ENCODE measurements at regions not wholly inside any gene's neighbourhood (a gene's known extent, or its start where the extent isn't known, plus 50 kb on each side); places are given as distances from the start of the nearest gene placed in this dataset.

DNA sequence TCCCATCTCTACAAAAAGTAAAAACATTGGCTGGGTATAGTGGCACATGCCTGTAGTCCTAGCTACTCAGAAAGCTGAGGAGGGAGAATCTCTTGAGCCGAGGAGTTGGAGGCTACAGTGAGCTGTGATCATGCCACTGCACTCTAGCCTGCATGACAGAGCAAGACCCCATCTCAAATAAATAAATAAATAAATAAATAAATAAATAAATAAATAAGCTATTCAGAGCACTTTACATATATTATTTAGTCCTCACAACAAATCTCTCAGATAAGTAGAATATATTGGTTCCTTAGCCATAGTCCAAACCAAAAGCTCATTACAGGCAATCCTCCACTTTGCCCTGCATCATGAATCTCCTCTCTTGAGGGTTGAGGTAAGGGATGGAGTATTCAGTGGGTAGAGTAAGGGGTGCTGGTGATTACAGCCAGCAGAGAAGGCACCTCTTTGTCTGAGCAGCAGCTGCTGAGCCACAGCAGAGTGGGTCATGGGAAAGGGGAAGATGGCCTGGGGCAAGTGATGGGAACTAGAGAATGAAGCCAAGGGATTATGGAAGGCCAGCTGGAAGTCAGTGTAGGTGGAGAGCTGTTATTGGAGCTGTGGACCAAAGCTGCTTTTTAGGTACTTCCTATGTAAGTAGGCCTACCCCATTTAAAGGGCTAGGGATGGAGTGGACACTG, 115.5 kb upstream of the ZNF644 start:
- Histone ChIP-seq H3K9me3 (no peaks in the 10 kb centered on the region), H3K27ac (no peak overlapping the region), H3K27me3 (no peaks in the 10 kb centered on the region), H3K4me3 (no peak overlapping the region), H3K36me3 (no peaks in the 10 kb centered on the region), H3K4me1 (no peaks in the 10 kb centered on the region)
- TF ChIP-seq, protein P1, sequence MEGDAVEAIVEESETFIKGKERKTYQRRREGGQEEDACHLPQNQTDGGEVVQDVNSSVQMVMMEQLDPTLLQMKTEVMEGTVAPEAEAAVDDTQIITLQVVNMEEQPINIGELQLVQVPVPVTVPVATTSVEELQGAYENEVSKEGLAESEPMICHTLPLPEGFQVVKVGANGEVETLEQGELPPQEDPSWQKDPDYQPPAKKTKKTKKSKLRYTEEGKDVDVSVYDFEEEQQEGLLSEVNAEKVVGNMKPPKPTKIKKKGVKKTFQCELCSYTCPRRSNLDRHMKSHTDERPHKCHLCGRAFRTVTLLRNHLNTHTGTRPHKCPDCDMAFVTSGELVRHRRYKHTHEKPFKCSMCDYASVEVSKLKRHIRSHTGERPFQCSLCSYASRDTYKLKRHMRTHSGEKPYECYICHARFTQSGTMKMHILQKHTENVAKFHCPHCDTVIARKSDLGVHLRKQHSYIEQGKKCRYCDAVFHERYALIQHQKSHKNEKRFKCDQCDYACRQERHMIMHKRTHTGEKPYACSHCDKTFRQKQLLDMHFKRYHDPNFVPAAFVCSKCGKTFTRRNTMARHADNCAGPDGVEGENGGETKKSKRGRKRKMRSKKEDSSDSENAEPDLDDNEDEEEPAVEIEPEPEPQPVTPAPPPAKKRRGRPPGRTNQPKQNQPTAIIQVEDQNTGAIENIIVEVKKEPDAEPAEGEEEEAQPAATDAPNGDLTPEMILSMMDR (IDR thresholded peaks at IDR 0.05) = no peak
- TF ChIP-seq EP300 (IDR thresholded peaks at IDR 0.05) (no peak), POLR2A (IDR thresholded peaks at IDR 0.05) (no peak)
- 95 to 100% methylated on average over 1 of the region's 1 CpG for WGBS, 2 donors
- no peak for DNase-seq (ENCODE audit: low spot score in 2 of 2)

DNA sequence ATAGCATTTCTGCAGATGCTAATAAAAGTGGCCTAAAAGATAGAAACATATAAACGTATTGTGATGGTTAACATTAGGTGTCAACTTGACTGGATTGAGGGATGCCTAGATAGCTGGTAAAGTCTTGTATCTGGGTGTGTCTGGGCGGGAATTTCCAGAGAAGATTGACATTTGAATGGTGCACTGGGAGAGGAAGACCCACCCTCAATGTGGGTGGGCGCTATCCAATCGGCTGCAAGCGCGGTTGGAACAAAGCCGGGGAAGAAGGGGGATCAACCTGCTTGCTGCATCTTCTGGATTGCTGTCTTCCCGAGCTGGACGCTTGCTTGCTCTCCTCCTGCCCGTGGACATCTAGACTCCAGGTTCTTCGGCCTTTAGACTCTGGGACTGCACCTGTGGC, 114.0 kb upstream of the ZNF644 start:
- H3K27me3 ChIP-seq = no peaks in the 10 kb centered on the region
- no peak for TF ChIP-seq EP300 (IDR thresholded peaks at IDR 0.05)
- TF ChIP-seq, protein P1 (IDR thresholded peaks at IDR 0.05) = no peak
- TF ChIP-seq POLR2A (IDR thresholded peaks at IDR 0.05) = no peak
- 89 to 91% methylated on average over 11 of the region's 11 CpGs for WGBS, 2 donors

DNA sequence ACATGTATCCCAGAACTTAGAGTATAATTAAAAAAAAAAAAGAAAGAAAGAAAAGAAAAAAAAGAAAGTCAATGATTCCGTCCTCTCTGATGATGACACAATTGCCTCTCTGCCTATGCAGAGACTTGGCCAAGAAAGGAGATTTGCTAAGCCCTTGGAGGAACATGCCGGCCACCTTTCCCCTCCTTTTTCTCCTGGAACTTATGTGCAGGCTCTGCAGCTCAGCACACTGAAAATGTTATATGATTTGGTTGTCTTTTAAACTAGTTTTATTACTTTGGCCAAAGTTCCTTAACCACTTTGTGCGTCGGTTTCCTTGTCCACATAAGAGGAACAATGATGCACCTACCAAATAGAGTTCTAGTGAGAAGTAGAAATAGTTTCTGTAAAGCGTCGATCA, 111.4 kb upstream of the ZNF644 start:
- Histone ChIP-seq H3K4me1 (no peaks in the 10 kb centered on the region), H3K27ac (no peak overlapping the region), H3K9me3 (no peaks in the 10 kb centered on the region), H3K36me3 (no peaks in the 10 kb centered on the region), H3K4me3 (no peak overlapping the region), H3K27me3 (no peaks in the 10 kb centered on the region)
- no peak for TF ChIP-seq POLR2A (IDR thresholded peaks at IDR 0.05)
- TF ChIP-seq EP300 (IDR thresholded peaks at IDR 0.05) = no peak
- TF ChIP-seq, protein P1 (IDR thresholded peaks at IDR 0.05) = no peak
- DNase-seq (ENCODE audit: low spot score in 2 of 2) = no peak
- 80 to 88% methylated on average over 6 of the region's 6 CpGs for WGBS, 2 donors

More for the DNA sequence above, 114.0 kb upstream of the ZNF644 start:
- Histone ChIP-seq H3K4me1 (no peaks in the 10 kb centered on the region), H3K27ac (no peak overlapping the region), H3K9me3 (no peaks in the 10 kb centered on the region), H3K36me3 (no peaks in the 10 kb centered on the region), H3K4me3 (no peak overlapping the region)
- no peak for DNase-seq (ENCODE audit: low spot score in 2 of 2)

DNA sequence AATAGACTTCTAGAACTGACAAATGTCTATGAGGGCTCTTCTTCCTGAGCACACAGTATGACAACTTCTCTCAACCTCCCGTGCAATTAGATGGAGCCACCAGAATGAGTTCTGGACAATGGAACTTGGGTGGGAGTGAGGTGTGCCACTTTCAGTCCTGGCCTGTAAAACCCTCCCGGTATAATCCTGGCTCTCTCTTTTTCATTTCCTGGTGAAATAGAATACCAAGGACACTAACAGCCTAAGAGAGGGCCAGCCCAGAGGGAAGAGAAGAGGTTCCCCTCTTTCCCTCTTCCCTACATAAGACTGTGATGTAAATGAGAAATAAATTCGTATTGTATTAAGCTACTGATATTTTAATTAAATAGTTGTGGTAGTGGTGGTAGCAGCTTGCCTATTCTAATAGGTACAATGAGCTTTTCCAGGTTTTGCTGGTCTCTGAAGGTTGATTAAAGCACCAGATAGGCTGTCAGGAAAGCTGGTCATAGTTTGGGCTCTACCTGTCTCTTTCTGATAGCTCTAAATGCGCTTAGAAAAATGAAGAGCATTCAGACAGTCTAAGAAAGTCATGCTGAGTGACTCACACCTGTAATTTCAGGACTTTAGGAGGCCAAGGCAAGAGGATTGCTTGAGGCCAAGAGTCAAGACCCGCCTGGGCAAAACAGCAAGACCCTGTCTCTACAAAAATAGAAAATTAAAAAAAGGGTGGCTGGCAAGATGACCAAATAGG, 108.6 kb upstream of the ZNF644 start:
- Histone ChIP-seq H3K27ac (no peak overlapping the region), H3K36me3 (no peaks in the 10 kb centered on the region), H3K27me3 (no peaks in the 10 kb centered on the region), H3K4me3 (no peak overlapping the region), H3K4me1 (no peaks in the 10 kb centered on the region), H3K9me3 (no peaks in the 10 kb centered on the region)
- WGBS, 2 donors = 89 to 92% methylated on average over 5 of the region's 5 CpGs
- DNase-seq (ENCODE audit: low spot score in 2 of 2) = no peak
- TF ChIP-seq, protein P1 (IDR thresholded peaks at IDR 0.05) = no peak
- TF ChIP-seq EP300 (IDR thresholded peaks at IDR 0.05) (no peak), POLR2A (IDR thresholded peaks at IDR 0.05) (no peak)

DNA sequence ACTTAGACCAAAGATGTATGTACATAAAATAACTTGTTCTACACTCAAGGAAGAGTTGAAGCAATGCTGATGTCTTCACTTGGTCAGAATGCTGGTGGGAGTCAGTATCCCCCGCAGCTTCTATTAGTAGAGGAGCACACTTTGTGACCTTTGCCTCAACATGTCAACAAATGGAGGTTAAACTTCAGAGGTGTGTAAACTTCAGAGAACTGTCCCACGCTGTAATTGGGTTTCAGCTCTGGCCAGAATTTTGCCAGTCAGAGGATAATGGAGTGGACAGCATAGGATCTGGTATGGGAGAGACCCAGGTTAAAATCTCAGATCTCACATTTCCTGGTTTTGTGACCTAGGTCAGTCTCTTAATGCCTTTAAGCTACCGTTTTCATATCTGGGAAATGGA, 107.6 kb upstream of the ZNF644 start:
- Histone ChIP-seq H3K27me3 (no peaks in the 10 kb centered on the region), H3K27ac (no peak overlapping the region), H3K4me3 (no peak overlapping the region), H3K4me1 (no peaks in the 10 kb centered on the region), H3K9me3 (no peaks in the 10 kb centered on the region), H3K36me3 (no peaks in the 10 kb centered on the region)
- DNase-seq (ENCODE audit: low spot score in 2 of 2) = no peak
- 79 to 80% methylated on average over 3 of the region's 3 CpGs for WGBS, 2 donors
- no peak for TF ChIP-seq EP300 (IDR thresholded peaks at IDR 0.05)
- TF ChIP-seq, protein P1 (IDR thresholded peaks at IDR 0.05) = no peak
- TF ChIP-seq POLR2A (IDR thresholded peaks at IDR 0.05) = no peak
